ENCODE measurements at regions not wholly inside any gene's neighbourhood (a gene's known extent, or its start where the extent isn't known, plus 50 kb on each side); places are given as distances from the start of the nearest gene placed in this dataset.
"Not testable (repeated sequence)": the region's sequence is repeated elsewhere in the genome, so short reads cannot be mapped to it uniquely, and the experiment has no call there.

- no peak overlapping the region for H3K27ac ChIP-seq
- H3K4me3 ChIP-seq = no peak overlapping the region
- no peak for ATAC-seq
- no peak for TF ChIP-seq POLR2AphosphoS5 (IDR thresholded peaks at IDR 0.05)
- TF ChIP-seq POLR2A (IDR thresholded peaks at IDR 0.05) = no peak
- TF ChIP-seq, protein P1, sequence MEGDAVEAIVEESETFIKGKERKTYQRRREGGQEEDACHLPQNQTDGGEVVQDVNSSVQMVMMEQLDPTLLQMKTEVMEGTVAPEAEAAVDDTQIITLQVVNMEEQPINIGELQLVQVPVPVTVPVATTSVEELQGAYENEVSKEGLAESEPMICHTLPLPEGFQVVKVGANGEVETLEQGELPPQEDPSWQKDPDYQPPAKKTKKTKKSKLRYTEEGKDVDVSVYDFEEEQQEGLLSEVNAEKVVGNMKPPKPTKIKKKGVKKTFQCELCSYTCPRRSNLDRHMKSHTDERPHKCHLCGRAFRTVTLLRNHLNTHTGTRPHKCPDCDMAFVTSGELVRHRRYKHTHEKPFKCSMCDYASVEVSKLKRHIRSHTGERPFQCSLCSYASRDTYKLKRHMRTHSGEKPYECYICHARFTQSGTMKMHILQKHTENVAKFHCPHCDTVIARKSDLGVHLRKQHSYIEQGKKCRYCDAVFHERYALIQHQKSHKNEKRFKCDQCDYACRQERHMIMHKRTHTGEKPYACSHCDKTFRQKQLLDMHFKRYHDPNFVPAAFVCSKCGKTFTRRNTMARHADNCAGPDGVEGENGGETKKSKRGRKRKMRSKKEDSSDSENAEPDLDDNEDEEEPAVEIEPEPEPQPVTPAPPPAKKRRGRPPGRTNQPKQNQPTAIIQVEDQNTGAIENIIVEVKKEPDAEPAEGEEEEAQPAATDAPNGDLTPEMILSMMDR (IDR thresholded peaks at IDR 0.05) = no peak
- no peak for TF ChIP-seq EP300 (IDR thresholded peaks at IDR 0.05)
- WGBS, 2 donors (ENCODE audit: low coverage in 1 of 2) = 71 to 78% methylated on average over 2 of the region's 2 CpGs
- no peaks in the 10 kb centered on the region for H3K4me1 ChIP-seq
- peaks cover 0 to 5% (median 0%) of the 10 kb centered on the region in 3 donors for H3K9me3 ChIP-seq
- H3K36me3 ChIP-seq = no peaks in the 10 kb centered on the region
- no peaks in the 10 kb centered on the region for H3K27me3 ChIP-seq
Measured at GRCh38 chr3:166519443-166519842, 682.2 kb upstream of the BCHE start.

- Histone ChIP-seq H3K4me3 (no peak overlapping the region), H3K9me3 (peaks cover 0 to 10% (median 0%) of the 10 kb centered on the region in 3 donors), H3K27ac (no peak overlapping the region), H3K27me3 (no peaks in the 10 kb centered on the region), H3K4me1 (no peaks in the 10 kb centered on the region), H3K36me3 (no peaks in the 10 kb centered on the region)
- 97 to 100% methylated on average over 2 of the region's 2 CpGs for WGBS, 2 donors (ENCODE audit: low coverage in 1 of 2)
- ATAC-seq = no peak
- TF ChIP-seq POLR2AphosphoS5 (IDR thresholded peaks at IDR 0.05) (no peak), POLR2A (IDR thresholded peaks at IDR 0.05) (no peak), EP300 (IDR thresholded peaks at IDR 0.05) (no peak)
- TF ChIP-seq, protein P1 (IDR thresholded peaks at IDR 0.05) = no peak
Measured at GRCh38 chr3:166518040-166518439, 680.8 kb upstream of the BCHE start.

DNA sequence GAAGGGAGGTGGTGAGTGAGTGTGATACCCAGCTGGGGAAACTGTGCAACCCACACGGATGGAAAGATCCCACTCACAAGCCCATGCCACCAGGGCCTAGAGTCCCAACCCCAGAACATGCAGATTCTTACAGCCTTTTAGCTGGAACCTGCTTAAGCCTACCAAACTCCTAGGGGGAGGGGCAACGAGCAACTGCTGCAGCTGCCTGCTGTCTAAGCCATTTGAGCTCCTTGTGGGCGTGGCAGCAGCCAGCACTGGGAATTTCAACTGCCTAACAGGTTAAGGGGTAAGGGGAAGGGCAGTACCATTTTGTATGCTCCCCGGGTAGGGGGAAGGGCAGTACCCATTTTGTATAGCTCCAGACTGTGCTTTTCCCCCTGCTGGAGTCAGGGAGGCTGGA lies 673.2 kb upstream of the BCHE start:
- no peaks in the 10 kb centered on the region for H3K27me3 ChIP-seq
- H3K36me3 ChIP-seq = no peaks in the 10 kb centered on the region
- no peak for ATAC-seq
- TF ChIP-seq, protein P1 (IDR thresholded peaks at IDR 0.05) = no peak
- TF ChIP-seq POLR2A (IDR thresholded peaks at IDR 0.05) = no peak
- TF ChIP-seq POLR2AphosphoS5 (IDR thresholded peaks at IDR 0.05) = no peak
- TF ChIP-seq EP300 (IDR thresholded peaks at IDR 0.05) = no peak
- H3K4me1 ChIP-seq = no peaks in the 10 kb centered on the region
- 80% methylated on average over 1 of the region's 4 CpGs; no CpG with 5 or more reads in 1 of the 2 donors for WGBS, 2 donors (ENCODE audit: low coverage in 1 of 2)
- H3K27ac ChIP-seq = no peak overlapping the region
- no peak overlapping the region for H3K4me3 ChIP-seq
- H3K9me3 ChIP-seq = peaks cover 0 to 10% (median 0%) of the 10 kb centered on the region in 3 donors

- not testable (repeated sequence) for H3K36me3 ChIP-seq, H3K27me3 ChIP-seq, H3K27ac ChIP-seq, H3K4me3 ChIP-seq, ATAC-seq, H3K9me3 ChIP-seq, H3K4me1 ChIP-seq
- WGBS, 2 donors (ENCODE audit: low coverage in 1 of 2) = 70% methylated on average over 2 of the region's 2 CpGs; no CpG with 5 or more reads in 1 of the 2 donors
Measured at GRCh38 chr3:166500420-166500819, 663.2 kb upstream of the BCHE start.

DNA sequence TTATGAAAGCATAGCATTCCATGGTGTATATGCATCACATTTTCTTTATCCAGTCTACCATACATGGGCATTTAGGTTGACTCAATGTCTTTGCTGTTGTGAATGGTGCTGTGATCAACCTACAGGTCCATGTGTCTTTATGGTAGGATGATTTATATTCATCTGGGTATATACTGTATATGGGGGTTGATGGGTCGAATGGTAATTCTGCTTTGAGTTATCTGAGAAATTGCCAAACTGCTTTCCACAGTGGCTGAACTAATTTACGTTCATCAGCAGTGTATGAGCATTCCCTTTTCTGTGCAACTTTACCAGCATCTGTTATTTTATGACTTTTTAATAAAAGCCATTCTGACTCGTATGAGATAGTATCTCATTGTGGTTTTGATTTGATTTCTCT lies 662.4 kb upstream of the BCHE start:
- H3K27me3 ChIP-seq = no peaks in the 10 kb centered on the region
- 76 to 87% methylated on average over 3 of the region's 3 CpGs for WGBS, 2 donors (ENCODE audit: low coverage in 1 of 2)
- H3K36me3 ChIP-seq = no peaks in the 10 kb centered on the region
- H3K4me3 ChIP-seq = no peak overlapping the region
- TF ChIP-seq POLR2A (IDR thresholded peaks at IDR 0.05) (no peak), POLR2AphosphoS5 (IDR thresholded peaks at IDR 0.05) (no peak), EP300 (IDR thresholded peaks at IDR 0.05) (no peak)
- TF ChIP-seq, protein P1 (IDR thresholded peaks at IDR 0.05) = no peak
- no peaks in the 10 kb centered on the region for H3K4me1 ChIP-seq
- no peak for ATAC-seq
- H3K27ac ChIP-seq = no peak overlapping the region
- no peaks in the 10 kb centered on the region for H3K9me3 ChIP-seq

All from gastroesophageal sphincter (tissue), 4 donors.